Trophoblast cell (in vitro differentiated cells and primary cell): ENCODE measurements at regions not wholly inside any gene's neighbourhood (a gene's known extent, or its start where the extent isn't known, plus 50 kb on each side); places are given as distances from the start of the nearest gene placed in this dataset.
A peak's percentile ranks its signal among the peaks of the same experiment; 100 is the strongest.
"Not testable (repeated sequence)": the region's sequence is repeated elsewhere in the genome, so short reads cannot be mapped to it uniquely, and the experiment has no call there.

ENCODE experiments used
- DNase-seq, 2 donors: peaks; one replicate each; pipeline ENCODE4 v3.0.0-alpha.2; 2016
- H2AFZ ChIP-seq: 2 replicates; pipeline ENCODE4 v1.6.1; 2013; ENCODE audit warnings: low read length, moderate library complexity, mild to moderate bottlenecking; ENCODE audit not compliant: insufficient read depth, poor library complexity
- H2AK5ac ChIP-seq: 2 replicates; pipeline ENCODE4 v1.6.1; 2013; ENCODE audit warnings: mild to moderate bottlenecking, low read length
- H2BK120ac ChIP-seq: 2 replicates; pipeline ENCODE4 v1.6.1; 2013; ENCODE audit warnings: low read length, mild to moderate bottlenecking, moderate library complexity; ENCODE audit not compliant: insufficient read depth, poor library complexity
- H2BK12ac ChIP-seq: 2 replicates; pipeline ENCODE4 v1.6.1; 2013; ENCODE audit warnings: mild to moderate bottlenecking, low read length, moderate library complexity
- H2BK5ac ChIP-seq: 2 replicates; pipeline ENCODE4 v1.6.1; 2013; ENCODE audit warnings: low read length, low read depth, moderate library complexity, mild to moderate bottlenecking; ENCODE audit not compliant: poor library complexity
- H3K14ac ChIP-seq: 2 replicates; pipeline ENCODE4 v1.6.1; 2013; ENCODE audit warnings: mild to moderate bottlenecking, low read length
- H3K18ac ChIP-seq: 2 replicates; pipeline ENCODE4 v1.6.1; 2013; ENCODE audit warnings: mild to moderate bottlenecking, low read length
- H3K23ac ChIP-seq: 2 replicates; pipeline ENCODE4 v1.6.1; 2013; ENCODE audit warnings: low read length
- H3K27ac ChIP-seq: 2 replicates; pipeline ENCODE4 v1.5.1; 2013; ENCODE audit warnings: low read depth, mild to moderate bottlenecking, inconsistent platforms, low read length, moderate library complexity
- H3K27me3 ChIP-seq: 2 replicates; pipeline ENCODE4 v1.6.1; 2013; ENCODE audit warnings: inconsistent platforms, mild to moderate bottlenecking, low read length, moderate library complexity; ENCODE audit not compliant: insufficient read depth
- H3K36me3 ChIP-seq, 2 experiments: 1 replicate in 1 of 2; 2 replicates in 1 of 2; pipeline ENCODE4 v1.6.1; 2013; ENCODE audit warnings: low read length in 2 of 2, mild to moderate bottlenecking in 2 of 2, moderate library complexity in 1 of 2; ENCODE audit not compliant: insufficient read depth in 2 of 2, control insufficient read depth in 1 of 2
- H3K4ac ChIP-seq: 2 replicates; pipeline ENCODE4 v1.6.1; 2013; ENCODE audit warnings: low read depth, mild to moderate bottlenecking, low read length, moderate library complexity
- H3K4me1 ChIP-seq, 2 experiments: 1 replicate in 1 of 2; 2 replicates in 1 of 2; pipeline ENCODE4 v1.6.1; 2013; ENCODE audit warnings: low read length in 2 of 2, mild to moderate bottlenecking in 2 of 2, moderate library complexity in 1 of 2; ENCODE audit not compliant: insufficient read depth in 2 of 2, control insufficient read depth in 1 of 2
- H3K4me2 ChIP-seq: 2 replicates; pipeline ENCODE4 v1.6.1; 2013; ENCODE audit warnings: inconsistent platforms, mild to moderate bottlenecking, low read length, moderate library complexity
- H3K4me3 ChIP-seq: 2 replicates; pipeline ENCODE4 v1.5.1; 2013; ENCODE audit warnings: mild to moderate bottlenecking, low read depth, low read length, inconsistent platforms
- H3K79me1 ChIP-seq: one replicate; pipeline ENCODE4 v1.6.1; 2013; ENCODE audit warnings: low read length
- H3K79me2 ChIP-seq: 2 replicates; pipeline ENCODE4 v1.6.1; 2013; ENCODE audit warnings: low read length, mild to moderate bottlenecking; ENCODE audit not compliant: control insufficient read depth, insufficient read depth, poor library complexity
- H3K9ac ChIP-seq: 2 replicates; pipeline ENCODE4 v1.6.1; 2013; ENCODE audit warnings: mild to moderate bottlenecking, low read length
- H3K9me3 ChIP-seq: 2 replicates; pipeline ENCODE4 v1.6.1; 2013; ENCODE audit warnings: low read depth, mild to moderate bottlenecking, control low read depth, inconsistent platforms, low read length; ENCODE audit not compliant: insufficient read depth
- H4K12ac ChIP-seq: 2 replicates; pipeline ENCODE4 v1.6.1; 2013; ENCODE audit warnings: low read depth, mild to moderate bottlenecking, low read length, moderate library complexity
- H4K8ac ChIP-seq: 2 replicates; pipeline ENCODE4 v1.6.1; 2013; ENCODE audit warnings: low read depth, mild to moderate bottlenecking, low read length, moderate library complexity
- H4K91ac ChIP-seq: one replicate; pipeline ENCODE4 v1.6.1; 2013; ENCODE audit warnings: low read depth, mild to moderate bottlenecking, low read length, moderate library complexity
- WGBS: extraction: QIAGEN DNeasy Blood & Tissue Kit; methylation state at CpG from one replicate; pipeline ENCODE4 v1.1.7; 2013; ENCODE audit warnings: missing lambda C conversion rate; ENCODE audit not compliant: insufficient read length, insufficient coverage; ENCODE audit errors: extremely low coverage; 5-methylcytosine and 5-hydroxymethylcytosine counted together

GRCh38 chrX:143240658-143241057 is 214.9 kb downstream of the SPANXN4 start:
- no peak overlapping the region for H2BK12ac ChIP-seq
- H3K9ac ChIP-seq, result no peak overlapping the region
- H3K4me1 ChIP-seq, result no peaks in the 10 kb centered on the region
- no peak overlapping the region for H4K12ac ChIP-seq
- peak in 1 of 2 donors; percentile 12 for DNase-seq
- no peak overlapping the region for H3K4ac ChIP-seq
- H3K4me2 ChIP-seq, result no peak overlapping the region
- H3K36me3 ChIP-seq, result no peaks in the 10 kb centered on the region
- no CpG with 5 or more reads among the region's 1 CpG for WGBS
- H3K18ac ChIP-seq, result no peak overlapping the region
- H3K27me3 ChIP-seq, result no peaks in the 10 kb centered on the region
- H2BK5ac ChIP-seq, result no peak overlapping the region
- no peak overlapping the region for H4K8ac ChIP-seq
- H2BK120ac ChIP-seq, result no peak overlapping the region
- no peaks in the 10 kb centered on the region for H3K9me3 ChIP-seq
- no peak overlapping the region for H3K23ac ChIP-seq
- H3K4me3 ChIP-seq, result no peak overlapping the region
- H3K14ac ChIP-seq, result no peak overlapping the region
- H4K91ac ChIP-seq, result no peak overlapping the region
- H2AK5ac ChIP-seq, result no peak overlapping the region
- H3K79me2 ChIP-seq, result no peaks in the 10 kb centered on the region
- no peak overlapping the region for H2AFZ ChIP-seq
- no peaks in the 10 kb centered on the region for H3K79me1 ChIP-seq
- peak overlapping the region; percentile 41 for H3K27ac ChIP-seq

GRCh38 chrX:143231492-143231891 is 205.8 kb downstream of the SPANXN4 start:
- H2BK120ac ChIP-seq, result no peak overlapping the region
- no peaks in the 10 kb centered on the region for H3K27me3 ChIP-seq
- H3K9me3 ChIP-seq, result no peaks in the 10 kb centered on the region
- no peak overlapping the region for H2BK5ac ChIP-seq
- no peaks in the 10 kb centered on the region for H3K36me3 ChIP-seq
- no peak overlapping the region for H2AFZ ChIP-seq
- no peak overlapping the region for H3K4me2 ChIP-seq
- no CpG with 5 or more reads among the region's 7 CpGs for WGBS
- DNase-seq, result no peak
- no peak overlapping the region for H3K18ac ChIP-seq
- H4K8ac ChIP-seq, result no peak overlapping the region
- H3K27ac ChIP-seq, result no peak overlapping the region
- no peaks in the 10 kb centered on the region for H3K4me1 ChIP-seq
- H3K4me3 ChIP-seq, result no peak overlapping the region
- no peak overlapping the region for H4K12ac ChIP-seq
- H4K91ac ChIP-seq, result no peak overlapping the region
- H3K79me1 ChIP-seq, result no peaks in the 10 kb centered on the region
- no peak overlapping the region for H3K14ac ChIP-seq
- no peak overlapping the region for H3K9ac ChIP-seq
- H3K4ac ChIP-seq, result no peak overlapping the region
- no peak overlapping the region for H3K23ac ChIP-seq
- H2AK5ac ChIP-seq, result no peak overlapping the region
- H2BK12ac ChIP-seq, result no peak overlapping the region
- no peaks in the 10 kb centered on the region for H3K79me2 ChIP-seq

GRCh38 chrX:143228600-143228999 is 202.9 kb downstream of the SPANXN4 start:
- not testable (repeated sequence) for H2AFZ ChIP-seq, H3K14ac ChIP-seq, DNase-seq, H3K23ac ChIP-seq, H3K79me2 ChIP-seq, H2BK12ac ChIP-seq, H4K8ac ChIP-seq, H3K18ac ChIP-seq, H3K9me3 ChIP-seq, H3K4me2 ChIP-seq, H3K9ac ChIP-seq, H3K27ac ChIP-seq, H3K4me3 ChIP-seq, H4K91ac ChIP-seq, H2AK5ac ChIP-seq, H3K4me1 ChIP-seq, H4K12ac ChIP-seq, H2BK120ac ChIP-seq, H3K27me3 ChIP-seq, H3K4ac ChIP-seq, H2BK5ac ChIP-seq, H3K36me3 ChIP-seq, H3K79me1 ChIP-seq
- no CpG with 5 or more reads among the region's 27 CpGs for WGBS

GRCh38 chrX:143206966-143207365 is 181.2 kb downstream of the SPANXN4 start:
- no peak overlapping the region for H2BK120ac ChIP-seq
- no peaks in the 10 kb centered on the region for H3K27me3 ChIP-seq
- H3K36me3 ChIP-seq, result no peaks in the 10 kb centered on the region
- H2BK5ac ChIP-seq, result no peak overlapping the region
- H4K8ac ChIP-seq, result no peak overlapping the region
- WGBS, result no CpG with 5 or more reads among the region's 1 CpG
- H2BK12ac ChIP-seq, result no peak overlapping the region
- H3K18ac ChIP-seq, result no peak overlapping the region
- H2AFZ ChIP-seq, result no peak overlapping the region
- H4K91ac ChIP-seq, result no peak overlapping the region
- no peak overlapping the region for H4K12ac ChIP-seq
- H3K4me2 ChIP-seq, result no peak overlapping the region
- H3K14ac ChIP-seq, result no peak overlapping the region
- H3K4me3 ChIP-seq, result no peak overlapping the region
- H3K79me2 ChIP-seq, result no peaks in the 10 kb centered on the region
- H3K9ac ChIP-seq, result no peak overlapping the region
- no peak overlapping the region for H3K27ac ChIP-seq
- H3K9me3 ChIP-seq, result no peaks in the 10 kb centered on the region
- no peak for DNase-seq
- no peak overlapping the region for H3K4ac ChIP-seq
- no peaks in the 10 kb centered on the region for H3K79me1 ChIP-seq
- H3K23ac ChIP-seq, result no peak overlapping the region
- H3K4me1 ChIP-seq, result no peaks in the 10 kb centered on the region
- no peak overlapping the region for H2AK5ac ChIP-seq
